HG03175 (cell line): ENCODE measurements at regions not wholly inside any gene's neighbourhood (a gene's known extent, or its start where the extent isn't known, plus 50 kb on each side); places are given as distances from the start of the nearest gene placed in this dataset.
"Not testable (repeated sequence)": the region's sequence is repeated elsewhere in the genome, so short reads cannot be mapped to it uniquely, and the experiment has no call there.

Source experiments
- ATAC-seq: cut with Tn5 transposase; IDR thresholded peaks from one replicate; pipeline ENCODE4 v1.9.1; 2021; ENCODE audit warnings: mild to moderate bottlenecking, moderate library complexity; ENCODE audit not compliant: unreplicated experiment

- ATAC-seq: no peak
Observed at GRCh38 chr13:99743094-99743493, 228.5 kb downstream of the ZIC5 start.

GRCh38 chr13:99741960-99742359 is 229.6 kb downstream of the ZIC5 start:
- no peak for ATAC-seq

- ATAC-seq: no peak
Observed at GRCh38 chr13:99740251-99740979, 231.2 kb downstream of the ZIC5 start.

GRCh38 chr13:99738626-99739025 is 232.9 kb downstream of the ZIC5 start:
- ATAC-seq: no peak

GRCh38 chr13:99737481-99738245 is 233.9 kb downstream of the ZIC5 start:
- no peak for ATAC-seq

GRCh38 chr13:99736541-99736940 is 235.0 kb downstream of the ZIC5 start:
- no peak for ATAC-seq

DNA sequence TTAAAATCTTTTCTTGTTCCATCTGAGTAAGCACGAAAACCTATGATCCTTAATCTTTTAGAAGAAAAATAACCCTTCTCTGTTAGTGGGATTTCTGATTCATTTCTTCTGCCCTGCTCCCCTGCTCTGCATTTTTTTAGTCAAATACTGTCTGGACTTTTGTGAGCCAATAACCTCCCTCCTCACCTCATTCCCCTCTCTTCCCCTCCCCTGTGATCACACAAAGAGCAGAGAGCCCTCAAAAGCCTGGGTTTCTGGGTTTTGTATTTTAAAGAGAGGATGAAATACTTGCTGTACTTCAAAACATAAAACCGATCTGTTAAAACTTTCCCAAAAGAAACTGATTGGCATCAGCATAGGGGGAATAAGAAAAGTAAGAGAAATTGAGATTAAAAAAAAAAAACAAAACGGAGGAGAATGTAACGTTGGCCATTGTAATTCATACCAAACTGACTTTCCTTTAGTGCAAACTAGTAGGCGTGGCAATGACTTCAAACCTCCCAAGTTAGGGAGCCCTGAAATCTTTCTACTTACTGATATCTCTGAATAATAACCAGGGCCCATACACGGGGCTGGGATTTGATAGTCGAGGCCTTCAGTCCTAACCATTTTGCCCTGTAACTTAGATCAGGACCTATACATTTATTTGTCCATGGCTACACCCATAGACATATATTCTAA is 232.9 kb downstream of the TM9SF2 start:
- no peak for ATAC-seq

- no peak for ATAC-seq
Observed at GRCh38 chr13:99733346-99733745, 232.1 kb downstream of the TM9SF2 start.

DNA sequence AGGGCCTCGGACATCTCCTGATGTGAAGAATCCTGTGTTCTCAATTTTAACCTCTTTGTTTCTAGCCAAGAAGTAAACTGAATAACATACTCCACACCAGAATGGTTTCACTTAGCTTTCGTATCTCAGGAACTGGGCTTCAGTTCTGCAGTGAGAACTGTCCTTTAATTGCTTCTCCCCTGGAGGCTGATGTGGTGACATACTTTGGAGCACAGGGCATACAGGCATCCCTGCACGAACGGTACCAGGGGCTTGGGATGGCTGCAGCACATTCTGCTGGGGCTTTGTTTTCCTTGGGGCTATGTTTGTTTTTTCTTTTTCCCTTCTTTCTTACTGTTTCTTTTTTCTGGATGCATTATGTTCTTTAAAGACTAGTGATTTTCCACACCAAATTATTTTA is 230.5 kb downstream of the TM9SF2 start:
- no peak for ATAC-seq

DNA sequence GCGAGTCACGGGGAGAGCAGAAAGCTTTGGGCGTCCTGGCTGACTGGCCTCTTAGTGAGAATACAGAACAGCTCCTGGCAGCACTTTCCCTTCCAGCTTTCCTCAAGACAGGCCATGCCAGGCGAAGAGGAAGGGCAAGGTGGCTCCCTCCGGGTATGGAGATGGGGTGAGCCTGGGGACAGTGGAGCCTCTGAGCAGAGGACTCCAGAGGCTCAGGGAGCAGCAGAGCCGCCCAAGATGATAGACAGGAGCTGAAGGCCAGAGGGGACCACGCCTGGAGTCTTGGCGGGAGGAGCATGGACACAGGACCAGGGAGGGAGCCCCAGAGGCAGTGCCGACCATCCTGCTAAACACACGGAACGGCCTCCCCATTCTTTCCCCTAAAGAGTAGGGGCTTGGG is 229.1 kb downstream of the TM9SF2 start:
- ATAC-seq: no peak

DNA sequence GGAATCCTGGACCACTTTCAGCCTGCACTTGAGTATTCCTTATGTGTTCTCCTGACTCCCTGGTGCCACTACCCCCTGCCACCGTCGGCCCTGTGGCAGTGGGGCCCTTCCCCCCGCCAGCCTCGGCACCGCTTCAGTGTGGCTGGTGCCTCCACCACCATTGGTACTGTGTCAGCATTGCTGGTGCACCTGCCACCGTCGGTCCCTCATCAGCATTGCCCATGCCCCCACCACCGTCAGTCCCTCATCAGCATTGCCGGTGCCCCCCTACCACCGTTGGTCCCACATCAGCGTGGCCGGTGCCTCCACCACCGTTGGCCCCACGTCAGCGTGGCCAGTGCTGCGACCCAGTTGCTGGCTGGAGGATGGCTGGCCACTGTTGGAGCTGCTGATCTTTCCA is 228.5 kb downstream of the TM9SF2 start:
- no peak for ATAC-seq

DNA sequence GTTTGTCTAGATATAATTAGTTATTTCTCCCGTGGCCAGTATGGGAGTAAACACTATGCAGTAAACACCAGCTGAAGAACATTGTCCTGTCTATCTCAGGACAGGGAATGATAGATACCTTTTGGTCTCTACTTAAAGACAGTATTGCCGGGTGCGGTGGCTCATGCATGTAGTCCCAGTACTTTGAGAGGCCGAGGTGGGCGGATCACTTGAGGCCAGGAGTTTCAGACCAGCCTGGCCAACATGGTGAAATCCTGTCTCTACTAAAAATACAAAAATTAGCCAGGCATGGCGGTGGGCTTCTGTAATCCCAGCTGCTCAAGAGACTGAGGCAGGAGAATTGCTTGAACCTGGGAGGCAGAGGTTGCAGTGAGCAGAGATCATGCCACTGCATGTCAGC is 226.4 kb downstream of the TM9SF2 start:
- ATAC-seq: not testable (repeated sequence)

- ATAC-seq: no peak
Observed at GRCh38 chr13:99726282-99726894, 225.1 kb downstream of the TM9SF2 start.

DNA sequence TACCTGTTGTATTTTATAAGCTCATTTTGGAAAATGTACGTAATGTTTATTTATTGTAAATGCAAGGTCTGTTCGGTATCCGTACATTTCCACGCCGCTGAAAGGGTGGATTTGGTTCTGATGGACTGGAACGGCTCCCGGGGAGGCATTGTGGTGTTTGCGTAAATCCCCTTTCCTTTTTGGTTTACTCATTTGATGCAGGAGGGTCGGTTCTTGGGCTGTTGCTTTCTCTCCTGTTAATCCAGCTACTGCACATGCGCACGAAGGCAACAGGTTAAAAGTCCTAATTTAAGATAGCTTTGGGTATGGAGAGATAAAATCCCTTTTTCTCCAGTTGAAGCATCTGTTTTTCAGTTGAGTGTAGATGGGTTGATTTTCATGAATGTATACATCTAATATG is 224.4 kb downstream of the TM9SF2 start:
- ATAC-seq: no peak

- ATAC-seq: no peak
Observed at GRCh38 chr13:99724633-99725517, 223.6 kb downstream of the TM9SF2 start.

GRCh38 chr13:99723878-99724277 is 222.6 kb downstream of the TM9SF2 start:
- ATAC-seq: no peak

- ATAC-seq: no peak
Observed at GRCh38 chr13:99722931-99723330, 221.7 kb downstream of the TM9SF2 start.

DNA sequence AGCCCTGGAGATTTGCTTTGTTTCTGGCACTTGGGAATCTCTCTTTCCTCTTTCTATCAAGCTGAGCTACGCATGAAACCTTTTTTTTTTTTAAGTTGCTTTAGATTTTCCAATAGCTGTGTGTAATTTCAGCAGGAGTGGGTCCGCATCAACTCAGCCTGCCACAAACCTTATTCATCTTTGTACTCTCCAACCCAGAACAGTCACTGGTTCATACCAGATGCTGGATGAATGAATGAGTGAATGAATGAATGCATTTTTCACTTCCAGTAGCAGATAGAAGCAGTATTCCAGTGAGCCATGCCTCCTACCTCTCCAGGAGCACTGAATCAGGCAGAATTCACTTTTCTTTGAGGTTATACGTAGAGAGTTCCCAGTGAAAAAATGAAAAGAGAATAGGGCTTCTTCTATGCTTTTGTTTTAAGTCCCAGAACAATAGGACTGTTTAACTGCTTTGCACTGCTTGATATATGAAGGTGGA is 221.1 kb downstream of the TM9SF2 start:
- no peak for ATAC-seq

DNA sequence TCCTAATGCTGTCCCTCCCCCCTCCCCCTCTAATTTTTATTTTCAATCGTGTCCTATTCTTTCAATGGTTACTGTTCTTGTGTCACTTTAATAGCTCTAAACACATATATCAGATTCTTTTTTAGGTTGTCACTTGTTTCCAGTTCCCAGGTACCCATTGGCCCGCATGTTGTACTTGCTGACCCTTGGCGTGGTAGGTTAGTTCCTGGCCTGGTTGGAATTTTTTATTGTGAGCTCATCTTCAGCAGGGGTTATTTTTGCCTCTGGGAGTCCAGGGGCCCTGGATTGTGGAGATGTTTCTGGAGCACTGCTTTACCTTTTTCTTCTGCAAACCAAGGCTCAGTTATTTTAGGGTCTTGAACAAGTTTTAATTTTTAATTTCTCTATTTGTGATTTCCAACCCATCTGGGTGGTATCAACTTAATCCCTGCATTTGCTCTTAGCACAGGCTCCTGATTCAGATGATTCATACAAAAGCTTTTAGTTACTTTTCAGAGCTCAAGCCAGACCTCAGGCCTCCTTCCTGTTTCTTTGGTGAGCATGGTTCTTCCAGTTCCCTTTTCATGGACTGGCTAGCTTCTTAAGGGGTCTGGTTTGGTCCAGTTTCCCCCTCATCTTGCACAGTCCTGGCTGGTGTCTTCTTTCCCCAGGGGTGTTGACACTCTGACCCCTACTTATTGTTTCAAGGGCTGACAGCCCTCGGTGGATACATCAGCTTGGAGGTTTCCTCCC is 220.5 kb downstream of the TM9SF2 start:
- no peak for ATAC-seq
